CD14-positive monocyte (primary cell): ENCODE measurements at regions not wholly inside any gene's neighbourhood (a gene's known extent, or its start where the extent isn't known, plus 50 kb on each side); places are given as distances from the start of the nearest gene placed in this dataset.

ENCODE experiments used
- DNase-seq, 3 donors: peaks; one replicate each; pipeline ENCODE4 v3.0.0-alpha.2; 2011 to 2022
- H2AFZ ChIP-seq: 2 replicates; pipeline ENCODE4 v1.6.0; 2012; ENCODE audit warnings: mild to moderate bottlenecking, low read depth, low read length, inconsistent platforms; ENCODE audit not compliant: insufficient read depth, poor library complexity, severe bottlenecking
- H3K27ac ChIP-seq, 2 donors: 1 replicate in 1 of 2; 2 replicates in 1 of 2; pipeline ENCODE4 v1.5.1; 2012 to 2013; ENCODE audit warnings: low read length in 2 of 2, control low read depth in 1 of 2, inconsistent platforms in 1 of 2, low read depth in 1 of 2, mild to moderate bottlenecking in 1 of 2
- H3K27me3 ChIP-seq, 2 donors: one replicate each; pipeline versions ENCODE4 v1.6.0 to v1.6.1; 2011 to 2013; ENCODE audit warnings: low read length in 2 of 2; ENCODE audit not compliant: control insufficient read depth in 2 of 2, insufficient read depth in 2 of 2
- H3K36me3 ChIP-seq, 2 donors: replicated peaks in 1 of 2; 1 replicate in 1 of 2; 2 replicates in 1 of 2; pipeline versions ENCODE4 v1.5.1 to v1.6.1; 2012 to 2013; ENCODE audit warnings: low read length in 2 of 2, control low read depth in 1 of 2, inconsistent platforms in 1 of 2, mild to moderate bottlenecking in 1 of 2; ENCODE audit not compliant: insufficient read depth in 2 of 2, control insufficient read depth in 1 of 2
- H3K4me1 ChIP-seq, 2 donors: 1 replicate in 1 of 2; 2 replicates in 1 of 2; pipeline versions ENCODE4 v1.5.1 to v1.6.1; 2012 to 2013; ENCODE audit warnings: low read length in 2 of 2, control low read depth in 1 of 2, inconsistent platforms in 1 of 2, mild to moderate bottlenecking in 1 of 2, moderate library complexity in 1 of 2; ENCODE audit not compliant: insufficient read depth in 2 of 2, control insufficient read depth in 1 of 2
- H3K4me2 ChIP-seq: replicated peaks from 2 replicates; pipeline ENCODE3; 2012; ENCODE audit warnings: low read length, moderate library complexity, mild to moderate bottlenecking; ENCODE audit not compliant: poor library complexity, severe bottlenecking; ENCODE audit errors: extremely low read depth
- H3K4me3 ChIP-seq, 3 experiments: fragments of 200-600 bp in 1 of 3; sonication (generic) in 1 of 3; replicated peaks in 1 of 3; 1 replicate in 2 of 3; 2 replicates in 1 of 3; pipeline ENCODE4 v1.5.1; 2011 to 2013; ENCODE audit warnings: low read length in 3 of 3, mild to moderate bottlenecking in 3 of 3, control low read depth in 2 of 3, low read depth in 2 of 3, inconsistent platforms in 1 of 3, moderate library complexity in 1 of 3
- H3K79me2 ChIP-seq: 2 replicates; pipeline ENCODE4 v1.6.0; 2012; ENCODE audit warnings: mild to moderate bottlenecking, control low read depth, inconsistent platforms, low read length, moderate library complexity; ENCODE audit not compliant: insufficient read depth
- H3K9ac ChIP-seq: 2 replicates; pipeline ENCODE4 v1.6.0; 2017; ENCODE audit warnings: low read length, mild to moderate bottlenecking; ENCODE audit not compliant: insufficient read depth, poor library complexity, severe bottlenecking
- H3K9me3 ChIP-seq, 2 donors: replicated peaks in 1 of 2; 1 replicate in 1 of 2; 2 replicates in 1 of 2; pipeline versions ENCODE4 v1.5.1 to v1.6.1; 2012 to 2013; ENCODE audit warnings: low read length in 2 of 2, control low read depth in 1 of 2; ENCODE audit not compliant: control insufficient read depth in 1 of 2, insufficient read depth in 1 of 2
- H4K20me1 ChIP-seq: 2 replicates; pipeline ENCODE4 v1.6.0; 2012; ENCODE audit warnings: mild to moderate bottlenecking, low read length, control low read depth, moderate library complexity; ENCODE audit not compliant: insufficient read depth
- H3K27ac Mint-ChIP-seq, 7 donors: one replicate each; pipeline ENCODE4 v1.8.0; 2020; ENCODE audit warnings: mild to moderate bottlenecking in 7 of 7, mixed read lengths in 7 of 7, moderate library complexity in 6 of 7, inconsistent platforms in 2 of 7
- H3K27me3 Mint-ChIP-seq, 3 donors: one replicate each; pipeline ENCODE4 v1.8.0; 2021 to 2022; ENCODE audit warnings: low read depth in 3 of 3, mild to moderate bottlenecking in 3 of 3, mixed read lengths in 3 of 3, moderate library complexity in 3 of 3, inconsistent platforms in 1 of 3
- H3K36me3 Mint-ChIP-seq, 2 donors: one replicate each; pipeline ENCODE4 v1.8.0; 2020; ENCODE audit warnings: mixed read lengths in 2 of 2, inconsistent platforms in 1 of 2, mild to moderate bottlenecking in 1 of 2
- H3K4me1 Mint-ChIP-seq: one replicate; pipeline ENCODE4 v1.8.0; 2020; ENCODE audit warnings: mild to moderate bottlenecking, mixed read lengths
- H3K4me3 Mint-ChIP-seq, 2 donors: one replicate each; pipeline ENCODE4 v1.8.0; 2020; ENCODE audit warnings: mild to moderate bottlenecking in 2 of 2, mixed read lengths in 2 of 2, moderate library complexity in 1 of 2
- H3K9me3 Mint-ChIP-seq, 7 donors: one replicate each; pipeline ENCODE4 v1.8.0; 2020 to 2022; ENCODE audit warnings: mixed read lengths in 7 of 7, mild to moderate bottlenecking in 6 of 7, moderate library complexity in 6 of 7, inconsistent platforms in 2 of 7
- WGBS: methylation state at CpG from one replicate; pipeline ENCODE4 v1.1.5; 2013; ENCODE audit warnings: missing lambda C conversion rate; ENCODE audit not compliant: insufficient coverage; 5-methylcytosine and 5-hydroxymethylcytosine counted together
- intact Hi-C, 2 donors: fragments of 100-400 bp; cut with micrococcal nuclease; formaldehyde crosslinking; loops; one replicate each; pipeline versions ENCODE4 v1.15.0 to v1.15.1; 2023
- TF ChIP-seq, protein P1 (sequence below): fragments of 200-600 bp; IDR thresholded peaks from one replicate; pipeline ENCODE4 v1.8.0; 2022; ENCODE audit warnings: antibody characterized with exemption, mild to moderate bottlenecking

GRCh38 chr16:50957056-50957455 is 194.0 kb downstream of the SALL1 start:
- TF ChIP-seq, protein P1, sequence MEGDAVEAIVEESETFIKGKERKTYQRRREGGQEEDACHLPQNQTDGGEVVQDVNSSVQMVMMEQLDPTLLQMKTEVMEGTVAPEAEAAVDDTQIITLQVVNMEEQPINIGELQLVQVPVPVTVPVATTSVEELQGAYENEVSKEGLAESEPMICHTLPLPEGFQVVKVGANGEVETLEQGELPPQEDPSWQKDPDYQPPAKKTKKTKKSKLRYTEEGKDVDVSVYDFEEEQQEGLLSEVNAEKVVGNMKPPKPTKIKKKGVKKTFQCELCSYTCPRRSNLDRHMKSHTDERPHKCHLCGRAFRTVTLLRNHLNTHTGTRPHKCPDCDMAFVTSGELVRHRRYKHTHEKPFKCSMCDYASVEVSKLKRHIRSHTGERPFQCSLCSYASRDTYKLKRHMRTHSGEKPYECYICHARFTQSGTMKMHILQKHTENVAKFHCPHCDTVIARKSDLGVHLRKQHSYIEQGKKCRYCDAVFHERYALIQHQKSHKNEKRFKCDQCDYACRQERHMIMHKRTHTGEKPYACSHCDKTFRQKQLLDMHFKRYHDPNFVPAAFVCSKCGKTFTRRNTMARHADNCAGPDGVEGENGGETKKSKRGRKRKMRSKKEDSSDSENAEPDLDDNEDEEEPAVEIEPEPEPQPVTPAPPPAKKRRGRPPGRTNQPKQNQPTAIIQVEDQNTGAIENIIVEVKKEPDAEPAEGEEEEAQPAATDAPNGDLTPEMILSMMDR, result no peak

GRCh38 chr16:50956637-50957036 is 194.4 kb downstream of the SALL1 start:
- Histone ChIP-seq H3K9ac (no peak overlapping the region), H3K4me1 (no peaks in the 10 kb centered on the region), H3K9me3 (no peaks in the 10 kb centered on the region), H3K36me3 (no peaks in the 10 kb centered on the region), H3K27ac (no peak overlapping the region), H3K4me2 (no peak overlapping the region), H3K79me2 (no peaks in the 10 kb centered on the region), H3K27me3 (no peaks in the 10 kb centered on the region), H4K20me1 (no peaks in the 10 kb centered on the region), H2AFZ (no peak overlapping the region), H3K4me3 (no peak overlapping the region)
- no peak for DNase-seq
- H3K27ac Mint-ChIP-seq, result no peak overlapping the region
- TF ChIP-seq, protein P1, result no peak
- peaks cover 4% of the 10 kb centered on the region for H3K4me1 Mint-ChIP-seq
- peaks cover 3 to 14% (median 12%) of the 10 kb centered on the region in 3 donors for H3K27me3 Mint-ChIP-seq
- WGBS, result no CpG with 5 or more reads among the region's 1 CpG
- H3K4me3 Mint-ChIP-seq, result no peak overlapping the region
- no peaks in the 10 kb centered on the region for H3K36me3 Mint-ChIP-seq
- intact Hi-C loops, result no loop called here
- H3K9me3 Mint-ChIP-seq, result peaks cover 0 to 3% (median 0%) of the 10 kb centered on the region in 7 donors

More at GRCh38 chr16:50957056-50957455, 194.0 kb downstream of the SALL1 start:
- no peak for DNase-seq
- Histone ChIP-seq H3K9ac (no peak overlapping the region), H3K4me2 (no peak overlapping the region), H3K36me3 (no peaks in the 10 kb centered on the region), H3K27ac (no peak overlapping the region), H3K79me2 (no peaks in the 10 kb centered on the region), H2AFZ (no peak overlapping the region), H4K20me1 (no peaks in the 10 kb centered on the region), H3K4me1 (no peaks in the 10 kb centered on the region), H3K27me3 (no peaks in the 10 kb centered on the region), H3K9me3 (no peaks in the 10 kb centered on the region), H3K4me3 (no peak overlapping the region)
- WGBS, result 100% methylated on average over 1 of the region's 4 CpGs
- no peak overlapping the region for H3K27ac Mint-ChIP-seq
- H3K27me3 Mint-ChIP-seq, result peaks cover 3 to 17% (median 13%) of the 10 kb centered on the region in 3 donors
- H3K9me3 Mint-ChIP-seq, result peaks cover 0 to 3% (median 0%) of the 10 kb centered on the region in 7 donors
- peaks cover 7% of the 10 kb centered on the region for H3K4me1 Mint-ChIP-seq
- H3K4me3 Mint-ChIP-seq, result no peak overlapping the region
- H3K36me3 Mint-ChIP-seq, result no peaks in the 10 kb centered on the region
- intact Hi-C loops, result no loop called here
